GM12891 (cell line): ENCODE measurements at regions not wholly inside any gene's neighbourhood (a gene's known extent, or its start where the extent isn't known, plus 50 kb on each side); places are given as distances from the start of the nearest gene placed in this dataset.

Experiments used
- POLR2A ChIP-seq: IDR thresholded peaks from 2 replicates; pipeline ENCODE4 v1.6.1; 2011; ENCODE audit warnings: low read depth, low read length, control low read depth
- POLR2AphosphoS5 ChIP-seq: IDR thresholded peaks from 2 replicates; pipeline ENCODE4 v1.6.1; 2011; ENCODE audit warnings: low read depth, low read length, control low read depth
- SPI1 ChIP-seq: IDR thresholded peaks from 2 replicates; pipeline ENCODE4 v1.6.1; 2011; ENCODE audit warnings: low read depth, low read length, control low read depth
- TAF1 ChIP-seq: IDR thresholded peaks from 2 replicates; pipeline ENCODE4 v1.6.1; 2011; ENCODE audit warnings: low read depth, low read length, control low read depth

DNA sequence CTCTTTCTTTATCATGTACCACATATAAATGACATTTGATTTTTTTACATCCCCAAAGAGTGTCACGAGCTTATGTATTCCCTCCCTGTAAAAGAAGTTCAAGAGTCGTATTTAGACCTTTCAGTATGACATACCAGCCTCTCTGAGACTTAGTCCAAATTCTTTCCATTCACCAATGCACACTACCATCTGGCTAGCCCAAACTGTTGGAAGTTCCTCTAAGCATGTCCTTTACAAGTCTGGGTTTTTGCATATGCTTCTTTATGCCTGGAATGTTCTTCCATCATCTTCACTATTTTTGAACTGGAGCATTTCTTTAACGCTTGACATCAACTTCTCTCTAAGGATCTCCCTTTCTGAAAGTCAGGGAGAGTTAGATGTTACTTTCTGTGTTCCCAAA lies 68.5 kb upstream of the RGS6 start:
- TF ChIP-seq POLR2A: no peak
- no peak for TF ChIP-seq POLR2AphosphoS5
- no peak for TF ChIP-seq TAF1
- TF ChIP-seq SPI1: no peak
